Esophagus squamous epithelium (tissue), 4 donors: ENCODE measurements at regions not wholly inside any gene's neighbourhood (a gene's known extent, or its start where the extent isn't known, plus 50 kb on each side); places are given as distances from the start of the nearest gene placed in this dataset.

ENCODE experiments used
- CTCF ChIP-seq, 6 experiments: fragments of 450-650 bp in 4 of 6; fragments of 200-600 bp in 2 of 6; sonication (generic) in 2 of 6; IDR thresholded peaks; one replicate each; pipeline ENCODE4 v1.5.1; 2016 to 2019; ENCODE audit warnings: antibody characterized with exemption in 6 of 6, mild to moderate bottlenecking in 4 of 6, moderate library complexity in 4 of 6
- POLR2A ChIP-seq, 4 donors: fragments of 450-650 bp; IDR thresholded peaks; one replicate each; pipeline ENCODE4 v1.6.1; 2017; ENCODE audit warnings: antibody characterized with exemption in 4 of 4, mild to moderate bottlenecking in 4 of 4, moderate library complexity in 3 of 4

GRCh38 chr3:86849991-86850390 lies 141.0 kb downstream of the VGLL3 start:
- TF ChIP-seq POLR2A (IDR thresholded peaks at IDR 0.05) (no peak), CTCF (IDR thresholded peaks at IDR 0.05) (no peak)
